ENCODE measurements at regions not wholly inside any gene's neighbourhood (a gene's known extent, or its start where the extent isn't known, plus 50 kb on each side); places are given as distances from the start of the nearest gene placed in this dataset.

- no peak for TF ChIP-seq CTCF (IDR thresholded peaks at IDR 0.05)
These were observed 136.3 kb downstream of the FOXG1 start for GRCh38 chr14:28902930-28903329.

- no peak for TF ChIP-seq CTCF (IDR thresholded peaks at IDR 0.05)
These were observed 144.9 kb downstream of the FOXG1 start for GRCh38 chr14:28911521-28911920.

- TF ChIP-seq CTCF (IDR thresholded peaks at IDR 0.05), result no peak
These were observed 146.5 kb downstream of the FOXG1 start for GRCh38 chr14:28913056-28913455.

- no peak for TF ChIP-seq CTCF (IDR thresholded peaks at IDR 0.05)
These were observed 159.5 kb downstream of the FOXG1 start for GRCh38 chr14:28926122-28926521.

- no peak for TF ChIP-seq CTCF (IDR thresholded peaks at IDR 0.05)
These were observed 165.4 kb downstream of the FOXG1 start for GRCh38 chr14:28931999-28932398.

GRCh38 chr14:28936601-28937000 lies 170.0 kb downstream of the FOXG1 start:
- TF ChIP-seq CTCF (IDR thresholded peaks at IDR 0.05), result no peak

GRCh38 chr14:28941758-28942157 lies 175.2 kb downstream of the FOXG1 start:
- no peak for TF ChIP-seq CTCF (IDR thresholded peaks at IDR 0.05)

- no peak for TF ChIP-seq CTCF (IDR thresholded peaks at IDR 0.05)
These were observed 178.0 kb downstream of the FOXG1 start for GRCh38 chr14:28944605-28945004.
